IMR-90 (cell line): ENCODE measurements at regions not wholly inside any gene's neighbourhood (a gene's known extent, or its start where the extent isn't known, plus 50 kb on each side); places are given as distances from the start of the nearest gene placed in this dataset.

Experiments
- ATAC-seq: fragments of 200-7000 bp; cut with Tn5 transposase; 2 replicates; pipeline ENCODE4 v1.9.1; 2020; ENCODE audit warnings: low read depth, mild to moderate bottlenecking, moderate library complexity
- BruUV-seq: library from RNA; stranded (reverse); fragments of 400-500 nt; replicated peaks from 2 replicates; lab custom pipeline; 2021; lab: Mats Ljungman, UMichigan
- CTCF ChIA-PET: fragments of 300-600 bp; formaldehyde crosslinking; extraction: SDS; loops from one replicate; lab custom pipeline; 2021; ENCODE audit warnings: antibody characterized with exemption; lab: Yijun Ruan, JAX
- POLR2A ChIA-PET: fragments of 300-600 bp; sonication (Branson Sonifier 250); formaldehyde crosslinking; loops from one replicate; lab custom pipeline; 2022; ENCODE audit warnings: antibody characterized with exemption; ENCODE audit not compliant: unreplicated experiment; lab: Charles Lee
- DNase-seq: peaks from one replicate; pipeline ENCODE4 v3.0.0; 2013
- H2AFZ ChIP-seq: replicated peaks from 2 replicates; pipeline ENCODE3; 2013; ENCODE audit warnings: low read length, mild to moderate bottlenecking; ENCODE audit not compliant: poor library complexity
- H2AK5ac ChIP-seq: 2 replicates; pipeline ENCODE4 v1.6.1; 2013; ENCODE audit warnings: low read depth, low read length, inconsistent platforms
- H2AK9ac ChIP-seq: replicated peaks from 2 replicates; pipeline ENCODE3; 2013; ENCODE audit warnings: mild to moderate bottlenecking, low read depth, low read length, moderate library complexity; ENCODE audit not compliant: poor library complexity
- H2BK120ac ChIP-seq: 2 replicates; pipeline ENCODE4 v1.6.1; 2013; ENCODE audit warnings: low read depth, low read length, inconsistent platforms
- H2BK15ac ChIP-seq: 3 replicates; pipeline ENCODE4 v1.6.1; 2013; ENCODE audit warnings: low read depth, low read length, inconsistent platforms
- H2BK20ac ChIP-seq: 2 replicates; pipeline ENCODE4 v1.6.1; 2013; ENCODE audit warnings: low read depth, mild to moderate bottlenecking, inconsistent platforms, low read length, moderate library complexity
- H2BK5ac ChIP-seq: 2 replicates; pipeline ENCODE4 v1.6.1; 2013; ENCODE audit warnings: mild to moderate bottlenecking, low read depth, low read length, inconsistent platforms; ENCODE audit not compliant: poor library complexity, severe bottlenecking
- H3K14ac ChIP-seq: replicated peaks from 2 replicates; pipeline ENCODE4 v1.6.1; 2013; ENCODE audit warnings: low read depth, low read length, inconsistent platforms
- H3K18ac ChIP-seq: 2 replicates; pipeline ENCODE4 v1.6.1; 2013; ENCODE audit warnings: low read depth, low read length, control low read depth
- H3K23ac ChIP-seq: 2 replicates; pipeline ENCODE4 v1.6.1; 2013; ENCODE audit warnings: low read depth, low read length, inconsistent platforms
- H3K27ac ChIP-seq: 2 replicates; pipeline ENCODE4 v1.5.1; 2013; ENCODE audit warnings: mild to moderate bottlenecking, control low read depth, low read length; ENCODE audit not compliant: insufficient read depth
- H3K27me3 ChIP-seq: 2 replicates; pipeline ENCODE4 v1.6.1; 2013; ENCODE audit warnings: low read length; ENCODE audit not compliant: control insufficient read depth, insufficient read depth
- H3K36me3 ChIP-seq: 2 replicates; pipeline ENCODE4 v1.6.1; 2013; ENCODE audit warnings: low read length, mixed read lengths; ENCODE audit not compliant: control insufficient read depth, insufficient read depth
- H3K4ac ChIP-seq: 2 replicates; pipeline ENCODE4 v1.6.1; 2013; ENCODE audit warnings: low read depth, low read length, inconsistent platforms
- H3K4me1 ChIP-seq: 2 replicates; pipeline ENCODE4 v1.6.1; 2013; ENCODE audit warnings: low read length, mixed read lengths; ENCODE audit not compliant: control insufficient read depth, insufficient read depth
- H3K4me2 ChIP-seq: 2 replicates; pipeline ENCODE4 v1.6.1; 2013; ENCODE audit warnings: low read depth, mild to moderate bottlenecking, control low read depth, low read length, moderate library complexity
- H3K4me3 ChIP-seq: 2 replicates; pipeline ENCODE4 v1.5.1; 2013; ENCODE audit warnings: low read depth, mild to moderate bottlenecking, control low read depth, low read length, moderate library complexity; ENCODE audit not compliant: insufficient read depth
- H3K56ac ChIP-seq: 2 replicates; pipeline ENCODE4 v1.6.1; 2013; ENCODE audit warnings: low read length, inconsistent platforms; ENCODE audit not compliant: insufficient read depth; ENCODE audit errors: extremely low read depth
- H3K79me1 ChIP-seq, 2 experiments: 2 replicates each; pipeline ENCODE4 v1.6.1; 2013; ENCODE audit warnings: low read length in 2 of 2, inconsistent platforms in 1 of 2, low read depth in 1 of 2
- H3K9ac ChIP-seq: 2 replicates; pipeline ENCODE4 v1.6.1; 2013; ENCODE audit warnings: low read depth, low read length, control low read depth
- H3K9me1 ChIP-seq: 2 replicates; pipeline ENCODE4 v1.6.1; 2013; ENCODE audit warnings: low read length, inconsistent platforms; ENCODE audit not compliant: insufficient read depth
- H3K9me3 ChIP-seq: 2 replicates; pipeline ENCODE4 v1.6.1; 2013; ENCODE audit warnings: low read length; ENCODE audit not compliant: control insufficient read depth, insufficient read depth
- H4K20me1 ChIP-seq: 2 replicates; pipeline ENCODE4 v1.6.1; 2013; ENCODE audit warnings: low read length, inconsistent platforms; ENCODE audit not compliant: insufficient read depth
- H4K5ac ChIP-seq: 2 replicates; pipeline ENCODE4 v1.6.1; 2013; ENCODE audit warnings: mild to moderate bottlenecking, low read depth, low read length, control low read depth
- H4K8ac ChIP-seq, 2 experiments: 2 replicates each; pipeline ENCODE4 v1.6.1; 2013; ENCODE audit warnings: low read depth in 2 of 2, low read length in 2 of 2, control low read depth in 1 of 2, inconsistent platforms in 1 of 2
- H4K91ac ChIP-seq: 2 replicates; pipeline ENCODE4 v1.6.1; 2013; ENCODE audit warnings: low read depth, low read length, inconsistent platforms; ENCODE audit not compliant: insufficient read depth
- BHLHE40 ChIP-seq: fragments of 150-350 bp; IDR thresholded peaks from 2 replicates; pipeline ENCODE4 v1.6.1; 2016; ENCODE audit warnings: mild to moderate bottlenecking, low read depth, low read length
- CEBPB ChIP-seq: IDR thresholded peaks from 2 replicates; pipeline ENCODE4 v1.6.1; 2012; ENCODE audit warnings: low read depth, low read length, improper control_type of control experiment
- CHD1 ChIP-seq: IDR thresholded peaks from 2 replicates; pipeline ENCODE4 v1.6.1; 2012; ENCODE audit warnings: low read depth, low read length, improper control_type of control experiment
- CTCF ChIP-seq: conservative IDR thresholded peaks from 2 replicates; pipeline ENCODE4 v1.5.1; 2012; ENCODE audit warnings: mild to moderate bottlenecking, low read depth, low read length, improper control_type of control experiment
- ELK1 ChIP-seq: fragments of 150-350 bp; IDR thresholded peaks from 2 replicates; pipeline ENCODE4 v1.6.1; 2016; ENCODE audit warnings: low read depth, mild to moderate bottlenecking, low read length, moderate library complexity, borderline replicate concordance
- FOS ChIP-seq: fragments of 150-350 bp; IDR thresholded peaks from 2 replicates; pipeline ENCODE4 v1.6.1; 2016; ENCODE audit warnings: low read depth, low read length
- MAFK ChIP-seq: IDR thresholded peaks from 2 replicates; pipeline ENCODE4 v1.6.1; 2012; ENCODE audit warnings: low read depth, low read length, improper control_type of control experiment
- MAZ ChIP-seq: IDR thresholded peaks from 2 replicates; pipeline ENCODE4 v1.6.1; 2012; ENCODE audit warnings: low read depth, mild to moderate bottlenecking, low read length, improper control_type of control experiment, moderate library complexity, borderline replicate concordance
- MXI1 ChIP-seq: IDR thresholded peaks from 2 replicates; pipeline ENCODE4 v1.6.1; 2012; ENCODE audit warnings: low read depth, mild to moderate bottlenecking, low read length, moderate library complexity, borderline replicate concordance
- NFE2L2 ChIP-seq: fragments of 150-350 bp; IDR thresholded peaks from 2 replicates; pipeline ENCODE4 v1.6.1; 2016; ENCODE audit warnings: low read depth, mild to moderate bottlenecking, low read length
- POLR2A ChIP-seq: IDR thresholded peaks from 2 replicates; pipeline ENCODE4 v1.6.1; 2012; ENCODE audit warnings: mild to moderate bottlenecking, low read depth, low read length
- RAD21 ChIP-seq: IDR thresholded peaks from 2 replicates; pipeline ENCODE4 v1.6.1; 2012; ENCODE audit warnings: low read length, improper control_type of control experiment
- RCOR1 ChIP-seq: IDR thresholded peaks from 2 replicates; pipeline ENCODE4 v1.6.1; 2012; ENCODE audit warnings: mild to moderate bottlenecking, low read length, improper control_type of control experiment; ENCODE audit not compliant: insufficient replicate concordance
- RFX5 ChIP-seq: IDR thresholded peaks from 2 replicates; pipeline ENCODE4 v1.8.0; 2012; ENCODE audit warnings: low read depth, mild to moderate bottlenecking, low read length, moderate library complexity
- SMC3 ChIP-seq: fragments of 150-350 bp; IDR thresholded peaks from 2 replicates; pipeline ENCODE4 v1.6.1; 2016; ENCODE audit warnings: low read depth, mild to moderate bottlenecking, antibody characterized with exemption, low read length, moderate library complexity
- USF2 ChIP-seq: fragments of 150-350 bp; IDR thresholded peaks from 2 replicates; pipeline ENCODE4 v1.6.1; 2017; ENCODE audit warnings: mild to moderate bottlenecking, antibody characterized with exemption, low read length, low read depth
- dilution Hi-C: fragments of 300-500 bp; cut with HindIII; formaldehyde crosslinking; loops from one replicate; pipeline ENCODE4 v1.14.3; 2018; ENCODE audit warnings: low sequenced_read_pairs; ENCODE audit not compliant: unreplicated experiment
- in situ Hi-C: fragments of 300-500 bp; cut with MboI; formaldehyde crosslinking; loops from 3 replicates; pipeline ENCODE4 v1.14.3; 2019; ENCODE audit warnings: low sequenced_read_pairs, inconsistent platforms, mixed read lengths
- intact Hi-C: fragments of 100-400 bp; cut with micrococcal nuclease; formaldehyde crosslinking; loops from 2 replicates; pipeline ENCODE4 v1.10.0; 2022

- no peak overlapping the region for H3K9ac ChIP-seq
- BruUV-seq: no TSS peak
Observed at GRCh38 chr6:85703406-85703805, 60.7 kb upstream of the SYNCRIP start.

More at GRCh38 chr6:85703406-85703805, 60.7 kb upstream of the SYNCRIP start:
- H4K91ac ChIP-seq: no peak overlapping the region
- H2BK20ac ChIP-seq: no peak overlapping the region
- H3K4me2 ChIP-seq: no peak overlapping the region
- DNase-seq (no peak), ATAC-seq (no peak)
- H3K9me1 ChIP-seq: no peaks in the 10 kb centered on the region
- no peak overlapping the region for H2AK5ac ChIP-seq
- no peak overlapping the region for H3K4me3 ChIP-seq
- H3K23ac ChIP-seq: no peak overlapping the region
- in situ Hi-C loops (no loop called here), intact Hi-C loops (no loop called here), dilution Hi-C loops (no loop called here)
- no peak overlapping the region for H2BK5ac ChIP-seq
- no peak overlapping the region for H3K4ac ChIP-seq
- no peak overlapping the region for H3K14ac ChIP-seq
- no peak overlapping the region for H2BK15ac ChIP-seq
- no peak overlapping the region for H2AFZ ChIP-seq
- H3K36me3 ChIP-seq: no peaks in the 10 kb centered on the region
- no peaks in the 10 kb centered on the region for H4K20me1 ChIP-seq
- no peak for TF ChIP-seq SMC3
- TF ChIP-seq MAFK: no peak
- no peak for TF ChIP-seq CTCF
- no peak for TF ChIP-seq CHD1
- no peak for TF ChIP-seq FOS
- TF ChIP-seq RFX5: no peak
- TF ChIP-seq RAD21: no peak
- no peak for TF ChIP-seq POLR2A
- TF ChIP-seq CEBPB: no peak
- TF ChIP-seq MXI1: no peak
- TF ChIP-seq NFE2L2: no peak
- TF ChIP-seq BHLHE40: no peak
- no peak for TF ChIP-seq RCOR1
- no peak for TF ChIP-seq USF2
- TF ChIP-seq MAZ: no peak
- TF ChIP-seq ELK1: no peak
- H2AK9ac ChIP-seq: no peak overlapping the region
- H3K9me3 ChIP-seq: no peaks in the 10 kb centered on the region
- H2BK120ac ChIP-seq: no peak overlapping the region
- H3K27ac ChIP-seq: no peak overlapping the region
- no peak overlapping the region for H4K8ac ChIP-seq
- H4K5ac ChIP-seq: no peak overlapping the region
- H3K4me1 ChIP-seq: no peaks in the 10 kb centered on the region
- no peak overlapping the region for H3K18ac ChIP-seq
- CTCF ChIA-PET: no interaction called here
- H3K56ac ChIP-seq: no peak overlapping the region
- H3K79me1 ChIP-seq: no peaks in the 10 kb centered on the region
- no peaks in the 10 kb centered on the region for H3K27me3 ChIP-seq
- POLR2A ChIA-PET: no interaction called here
